T-helper 1 cell treated with Interleukin-12 subunit alpha and Interleukin-12 subunit beta and Interleukin-4 antibody, amounts not matched to agents 30 μg/mL and 1 μg/mL, for 36 hours (primary cell): ENCODE measurements at regions not wholly inside any gene's neighbourhood (a gene's known extent, or its start where the extent isn't known, plus 50 kb on each side); places are given as distances from the start of the nearest gene placed in this dataset.
"Not testable (repeated sequence)": the region's sequence is repeated elsewhere in the genome, so short reads cannot be mapped to it uniquely, and the experiment has no call there.

Experiments used
- H3K27ac Mint-ChIP-seq: one replicate; pipeline ENCODE4 v1.8.0; 2021; ENCODE audit warnings: mild to moderate bottlenecking, mixed read lengths
- H3K27me3 Mint-ChIP-seq: one replicate; pipeline ENCODE4 v1.8.0; 2021; ENCODE audit warnings: low read depth, mixed read lengths
- H3K36me3 Mint-ChIP-seq: one replicate; pipeline ENCODE4 v1.8.0; 2021; ENCODE audit warnings: low read depth, mixed read lengths
- H3K4me1 Mint-ChIP-seq: one replicate; pipeline ENCODE4 v1.8.0; 2021; ENCODE audit warnings: low read depth, mixed read lengths
- H3K4me3 Mint-ChIP-seq: one replicate; pipeline ENCODE4 v1.8.0; 2021; ENCODE audit warnings: mild to moderate bottlenecking, moderate library complexity, mixed read lengths
- H3K9me3 Mint-ChIP-seq: one replicate; pipeline ENCODE4 v1.8.0; 2021; ENCODE audit warnings: mixed read lengths

GRCh38 chr22:12541412-12542170 is 2986.4 kb upstream of the OR11H1 start:
- not testable (repeated sequence) for H3K4me1 Mint-ChIP-seq, H3K27me3 Mint-ChIP-seq, H3K9me3 Mint-ChIP-seq, H3K27ac Mint-ChIP-seq, H3K36me3 Mint-ChIP-seq, H3K4me3 Mint-ChIP-seq

GRCh38 chr22:12553366-12553765 is 2974.6 kb upstream of the OR11H1 start:
- not testable (repeated sequence) for H3K9me3 Mint-ChIP-seq, H3K27ac Mint-ChIP-seq, H3K27me3 Mint-ChIP-seq, H3K4me1 Mint-ChIP-seq, H3K4me3 Mint-ChIP-seq, H3K36me3 Mint-ChIP-seq

GRCh38 chr22:12554648-12555192 is 2973.3 kb upstream of the OR11H1 start:
- H3K27ac Mint-ChIP-seq, H3K9me3 Mint-ChIP-seq, H3K4me3 Mint-ChIP-seq, H3K4me1 Mint-ChIP-seq, H3K27me3 Mint-ChIP-seq, H3K36me3 Mint-ChIP-seq: not testable (repeated sequence)

GRCh38 chr22:12571500-12571899 is 2956.5 kb upstream of the OR11H1 start:
- H3K9me3 Mint-ChIP-seq, H3K36me3 Mint-ChIP-seq, H3K27me3 Mint-ChIP-seq, H3K4me3 Mint-ChIP-seq, H3K27ac Mint-ChIP-seq, H3K4me1 Mint-ChIP-seq: not testable (repeated sequence)

- not testable (repeated sequence) for H3K27me3 Mint-ChIP-seq, H3K36me3 Mint-ChIP-seq, H3K9me3 Mint-ChIP-seq, H3K4me1 Mint-ChIP-seq, H3K27ac Mint-ChIP-seq, H3K4me3 Mint-ChIP-seq
These were observed 2948.3 kb upstream of the OR11H1 start for GRCh38 chr22:12579655-12580054.

DNA sequence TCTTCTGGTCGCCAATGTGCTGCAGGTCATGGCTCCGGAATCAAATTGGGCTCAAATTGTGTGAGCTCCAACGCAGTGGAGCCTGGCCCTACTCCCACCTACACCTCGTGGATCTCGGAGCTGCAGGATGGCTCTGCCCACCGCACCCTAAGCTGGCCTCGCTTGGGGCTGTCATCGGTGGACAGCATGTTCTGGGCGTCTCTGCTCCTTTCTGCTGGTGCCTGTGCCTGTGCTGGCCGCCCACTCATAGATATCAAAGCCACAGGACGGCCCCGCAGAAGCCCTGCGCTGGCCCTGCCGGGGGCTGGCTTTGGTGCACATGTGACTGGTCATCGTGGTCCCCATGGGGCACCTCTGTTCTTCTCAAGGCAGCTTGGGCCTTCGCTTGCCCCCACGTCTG is 2943.5 kb upstream of the OR11H1 start:
- H3K27ac Mint-ChIP-seq, H3K27me3 Mint-ChIP-seq, H3K9me3 Mint-ChIP-seq, H3K4me1 Mint-ChIP-seq, H3K36me3 Mint-ChIP-seq, H3K4me3 Mint-ChIP-seq: not testable (repeated sequence)

GRCh38 chr22:12584874-12585273 is 2943.1 kb upstream of the OR11H1 start:
- peaks cover 11% of the 10 kb centered on the region for H3K9me3 Mint-ChIP-seq
- not testable (repeated sequence) for H3K4me1 Mint-ChIP-seq, H3K27me3 Mint-ChIP-seq, H3K36me3 Mint-ChIP-seq, H3K4me3 Mint-ChIP-seq, H3K27ac Mint-ChIP-seq

- H3K27ac Mint-ChIP-seq, H3K27me3 Mint-ChIP-seq, H3K36me3 Mint-ChIP-seq, H3K4me1 Mint-ChIP-seq, H3K4me3 Mint-ChIP-seq: not testable (repeated sequence)
- peaks cover 68% of the 10 kb centered on the region for H3K9me3 Mint-ChIP-seq
These were observed 2932.3 kb upstream of the OR11H1 start for GRCh38 chr22:12595724-12596123.

DNA sequence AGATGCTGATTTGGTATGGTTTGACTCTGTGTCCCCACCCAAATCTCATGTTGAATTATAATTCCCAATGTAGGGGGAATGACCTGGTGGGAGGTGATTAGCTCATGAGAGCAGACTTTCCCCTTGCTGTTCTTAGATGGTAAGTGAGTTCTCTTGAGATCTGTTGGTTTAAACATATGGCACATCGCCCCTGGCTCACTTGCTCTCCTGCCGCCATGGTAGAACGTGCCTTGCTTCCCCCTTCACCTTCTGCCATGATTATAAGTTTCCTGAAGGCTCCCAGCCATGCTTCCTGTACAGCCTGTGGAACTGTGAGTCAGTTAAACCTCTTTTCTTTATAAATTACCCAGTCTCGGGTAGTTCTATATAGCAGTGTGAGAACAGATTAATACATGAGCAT is 2930.2 kb upstream of the OR11H1 start:
- H3K9me3 Mint-ChIP-seq: peaks cover 62% of the 10 kb centered on the region
- not testable (repeated sequence) for H3K4me1 Mint-ChIP-seq, H3K27ac Mint-ChIP-seq, H3K27me3 Mint-ChIP-seq, H3K36me3 Mint-ChIP-seq, H3K4me3 Mint-ChIP-seq

DNA sequence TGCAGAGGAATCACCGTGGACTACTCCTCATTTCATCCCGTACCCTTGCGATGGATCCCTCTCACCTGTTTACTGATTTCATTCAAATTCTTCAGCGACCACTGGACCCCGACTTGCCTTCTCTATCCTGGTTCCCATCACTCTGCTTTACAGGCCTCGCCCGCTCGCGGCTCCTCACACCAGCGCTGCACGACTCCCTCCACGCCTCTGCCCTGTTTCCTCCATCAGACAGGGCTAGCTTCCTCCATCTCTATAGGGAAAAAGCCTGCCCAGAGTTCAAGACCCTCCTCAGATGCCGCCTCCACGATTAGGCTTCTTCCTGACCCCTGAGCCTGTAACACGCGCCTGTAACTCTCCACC is 2926.5 kb upstream of the OR11H1 start:
- not testable (repeated sequence) for H3K4me1 Mint-ChIP-seq

DNA sequence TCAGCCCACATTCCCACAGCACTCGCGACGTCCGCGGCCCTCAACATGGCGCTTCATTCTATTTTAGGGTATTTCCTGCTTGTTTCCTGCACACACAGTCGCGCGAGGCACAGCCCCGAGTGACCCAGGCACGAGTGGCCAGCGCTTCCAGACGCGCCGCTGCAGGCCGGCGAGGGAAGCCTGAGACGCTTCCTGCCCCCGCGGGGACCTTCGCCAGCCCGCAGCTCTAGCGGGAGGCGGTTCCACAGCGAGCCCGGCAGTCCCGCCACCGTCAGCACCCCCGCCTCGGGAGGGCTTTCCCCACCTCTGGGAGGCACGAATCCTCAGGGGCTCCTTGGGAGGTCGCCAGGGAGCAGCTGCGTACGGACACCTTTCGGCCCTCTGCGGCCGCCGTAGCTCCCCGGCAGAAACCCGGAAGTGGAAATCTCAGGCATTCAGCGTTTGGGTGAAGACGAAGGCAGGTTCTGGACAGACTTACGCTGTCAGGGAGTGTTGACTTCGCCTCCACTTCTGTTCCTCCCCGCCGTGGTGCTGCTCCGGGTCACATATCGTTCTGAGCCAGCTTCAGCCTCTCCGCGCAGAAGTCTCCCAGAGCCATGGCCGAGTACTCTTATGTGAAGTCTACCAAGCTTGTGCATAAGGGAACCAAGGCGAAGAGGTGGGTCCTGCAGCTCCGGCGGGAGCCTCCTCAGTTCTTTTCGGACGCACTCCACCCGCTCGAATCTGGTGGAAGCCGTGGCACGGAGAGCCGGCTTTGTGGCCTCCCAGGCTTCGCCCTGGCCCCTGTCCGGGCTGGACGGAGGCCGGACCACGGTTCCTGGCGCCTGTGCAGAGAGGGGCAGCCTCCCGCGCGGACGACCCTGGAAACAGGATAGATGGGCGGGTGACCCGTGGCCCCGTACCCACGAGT is 2925.9 kb upstream of the OR11H1 start:
- Mint-ChIP-seq H3K4me3 (no peak overlapping the region), H3K36me3 (peaks cover 3% of the 10 kb centered on the region), H3K4me1 (no peaks in the 10 kb centered on the region), H3K9me3 (peaks cover 74% of the 10 kb centered on the region), H3K27me3 (no peaks in the 10 kb centered on the region), H3K27ac (no peak overlapping the region)

More for the DNA sequence above, 2926.5 kb upstream of the OR11H1 start:
- peaks cover 73% of the 10 kb centered on the region for H3K9me3 Mint-ChIP-seq
- H3K27me3 Mint-ChIP-seq, H3K4me3 Mint-ChIP-seq, H3K36me3 Mint-ChIP-seq, H3K27ac Mint-ChIP-seq: not testable (repeated sequence)

DNA sequence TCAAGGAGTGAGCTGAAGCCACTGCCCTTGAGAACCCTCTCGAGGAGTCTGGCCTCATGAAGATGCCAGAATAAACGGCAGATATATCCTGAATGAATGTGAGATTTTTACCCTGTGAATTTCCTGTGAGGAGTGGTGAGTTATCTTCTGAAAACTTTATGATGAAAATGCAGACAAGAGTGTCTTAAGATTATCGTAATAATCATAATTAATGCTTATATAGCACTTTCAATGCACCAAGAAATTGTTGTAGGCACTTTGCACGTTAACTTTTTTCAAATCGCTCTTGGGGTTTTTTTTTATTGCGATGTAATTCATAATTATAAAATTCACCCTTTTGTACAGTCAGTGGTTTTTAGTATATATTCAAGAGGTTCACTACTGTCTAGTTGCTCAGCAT is 2924.6 kb upstream of the OR11H1 start:
- not testable (repeated sequence) for H3K27ac Mint-ChIP-seq, H3K4me1 Mint-ChIP-seq, H3K36me3 Mint-ChIP-seq, H3K4me3 Mint-ChIP-seq, H3K27me3 Mint-ChIP-seq
- peaks cover 74% of the 10 kb centered on the region for H3K9me3 Mint-ChIP-seq

GRCh38 chr22:12603833-12604232 is 2924.2 kb upstream of the OR11H1 start:
- H3K4me3 Mint-ChIP-seq, H3K36me3 Mint-ChIP-seq, H3K27ac Mint-ChIP-seq, H3K4me1 Mint-ChIP-seq, H3K27me3 Mint-ChIP-seq: not testable (repeated sequence)
- peaks cover 70% of the 10 kb centered on the region for H3K9me3 Mint-ChIP-seq

DNA sequence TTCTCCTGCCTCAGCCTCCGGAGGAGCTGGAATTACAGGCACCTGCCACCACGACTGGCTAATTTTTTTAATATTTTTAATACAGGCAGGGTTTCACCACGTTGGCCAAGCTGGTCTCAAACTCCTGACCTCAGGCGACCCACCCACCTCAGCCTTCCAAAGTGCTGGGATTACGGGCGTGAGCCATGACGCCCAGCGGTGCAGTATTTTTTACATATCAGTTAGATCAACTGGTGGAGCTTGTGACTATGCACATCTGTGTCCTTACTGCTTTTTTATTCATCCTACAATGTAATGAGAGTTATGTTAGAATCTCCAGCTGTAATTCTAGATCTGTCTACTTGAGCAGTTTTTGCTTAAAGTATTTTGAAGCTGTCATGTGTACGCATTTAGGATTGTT is 2919.5 kb upstream of the OR11H1 start:
- H3K36me3 Mint-ChIP-seq, H3K4me3 Mint-ChIP-seq, H3K27me3 Mint-ChIP-seq, H3K27ac Mint-ChIP-seq, H3K4me1 Mint-ChIP-seq: not testable (repeated sequence)
- peaks cover 66% of the 10 kb centered on the region for H3K9me3 Mint-ChIP-seq

DNA sequence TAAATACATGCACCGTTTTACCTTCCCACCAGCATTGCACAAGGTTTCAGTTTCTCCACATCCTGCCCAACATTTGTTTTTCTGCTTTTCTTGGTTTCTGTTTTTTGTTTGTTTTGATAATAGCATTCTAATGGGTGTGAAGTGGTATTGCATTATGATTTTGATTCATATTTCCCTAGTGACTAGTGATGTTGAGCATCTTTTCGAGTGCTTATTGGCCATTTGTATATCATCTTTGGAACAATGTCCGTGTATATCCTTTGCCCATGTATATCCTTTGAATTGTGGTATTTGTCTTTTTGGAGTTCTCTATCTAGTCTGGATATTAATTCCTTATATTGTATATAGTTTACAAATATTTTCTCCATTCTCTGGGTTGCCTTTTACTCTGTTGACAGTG is 2914.8 kb upstream of the OR11H1 start:
- Mint-ChIP-seq H3K9me3 (peaks cover 60% of the 10 kb centered on the region), H3K4me3 (no peak overlapping the region), H3K27me3 (no peaks in the 10 kb centered on the region)

More for the DNA sequence above, 2914.8 kb upstream of the OR11H1 start:
- Mint-ChIP-seq H3K27ac (no peak overlapping the region), H3K4me1 (no peaks in the 10 kb centered on the region), H3K36me3 (no peaks in the 10 kb centered on the region)
